Umbilical cord (tissue), 1 donor: ENCODE measurements at regions not wholly inside any gene's neighbourhood (a gene's known extent, or its start where the extent isn't known, plus 50 kb on each side); places are given as distances from the start of the nearest gene placed in this dataset.
"Not testable (repeated sequence)": the region's sequence is repeated elsewhere in the genome, so short reads cannot be mapped to it uniquely, and the experiment has no call there.

Source experiments
- DNase-seq: peaks from one replicate; pipeline ENCODE4 v3.0.0-alpha.2; 2015; ENCODE audit warnings: low spot score

DNA sequence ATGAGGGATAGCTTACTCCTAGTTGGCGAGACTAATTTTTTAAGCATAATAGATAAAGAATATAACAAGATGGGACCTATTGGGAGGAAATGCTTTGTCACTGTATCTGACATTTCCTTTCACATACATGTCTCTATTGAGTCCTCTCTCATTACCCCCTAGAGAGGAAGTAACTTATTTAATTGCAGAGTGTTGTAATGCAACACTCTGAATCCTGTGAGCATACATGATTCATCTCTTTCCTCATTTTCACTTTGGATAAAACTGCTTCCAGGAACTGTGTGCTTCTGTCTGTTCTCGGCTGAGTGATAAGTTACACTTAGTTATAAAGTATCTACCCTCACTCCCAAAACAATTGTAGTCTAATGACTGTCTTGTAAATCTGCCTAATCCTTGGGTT lies 266.1 kb upstream of the ANXA10 start:
- no peak for DNase-seq

DNA sequence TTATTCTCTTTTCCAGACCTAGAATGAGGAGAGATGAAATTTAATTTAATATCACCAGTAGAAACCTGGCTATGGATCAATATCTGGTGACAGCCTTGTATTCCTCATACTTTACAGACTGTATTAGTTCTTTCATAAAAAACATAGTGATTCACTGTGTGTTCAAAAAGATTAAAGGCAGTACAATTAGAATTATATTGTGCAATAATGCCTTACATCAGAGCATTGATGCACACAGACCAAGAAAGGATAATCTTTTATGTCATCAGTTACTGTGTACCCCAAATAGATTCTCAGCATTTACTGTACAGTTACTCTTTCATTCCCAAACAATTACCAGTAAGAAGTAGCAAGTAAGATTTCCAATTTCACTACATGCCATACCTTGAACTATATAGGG lies 260.5 kb upstream of the ANXA10 start:
- DNase-seq: no peak

DNA sequence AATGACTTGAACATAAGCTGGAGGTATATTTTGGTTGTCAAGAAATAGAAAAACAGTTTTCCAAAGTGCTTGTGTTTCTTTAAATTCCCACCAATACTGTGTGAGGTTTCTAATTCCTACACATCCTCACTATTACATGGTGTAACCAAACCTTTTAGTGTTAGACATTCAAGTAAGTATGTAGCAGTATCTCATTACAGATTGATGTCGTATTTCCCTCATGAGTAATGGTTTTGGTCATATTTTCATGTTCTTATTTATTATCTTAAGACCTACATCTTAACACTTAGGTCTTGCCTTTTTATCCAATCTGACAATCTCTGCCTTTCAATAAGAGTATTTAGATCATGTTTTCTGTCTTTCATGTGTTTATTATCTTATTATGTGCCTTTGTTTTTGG lies 253.7 kb upstream of the ANXA10 start:
- DNase-seq: no peak

DNA sequence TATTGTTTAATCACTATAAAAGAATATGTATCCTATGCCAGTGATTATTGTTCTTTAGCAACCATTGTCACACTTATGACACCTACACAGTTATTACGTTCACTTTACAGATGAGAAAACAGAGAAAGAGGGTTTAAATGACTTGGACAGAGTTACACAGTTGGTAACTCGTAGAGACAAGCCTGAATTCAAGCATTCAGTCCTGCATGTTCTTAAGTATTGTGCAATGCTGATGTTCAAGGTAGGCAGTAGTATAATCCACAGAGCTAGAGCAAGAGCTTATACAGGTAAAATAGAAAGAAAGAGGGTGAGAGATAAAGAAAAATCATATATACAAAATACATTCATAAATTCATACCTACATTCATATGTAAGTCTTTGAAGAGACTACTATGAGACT lies 249.8 kb upstream of the ANXA10 start:
- DNase-seq: no peak

DNA sequence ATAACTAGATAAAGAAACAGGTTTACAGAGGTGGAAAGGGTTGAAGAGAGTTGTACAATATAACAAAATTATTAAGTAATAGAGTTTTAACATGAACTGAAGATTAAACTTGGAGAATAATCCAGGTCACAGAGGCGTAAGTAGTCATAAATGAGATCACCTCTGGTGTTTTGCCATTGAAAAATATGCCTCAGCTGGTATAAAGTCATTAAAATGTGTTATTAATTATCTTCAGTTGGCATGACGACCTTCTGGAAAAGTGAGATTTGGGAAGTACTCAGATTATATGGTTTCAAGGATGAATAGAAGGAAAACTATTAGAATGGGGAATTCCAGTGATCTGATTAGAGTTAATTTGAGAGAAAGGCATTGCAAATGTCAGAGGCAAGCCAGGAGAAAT lies 237.5 kb upstream of the ANXA10 start:
- DNase-seq: no peak

DNA sequence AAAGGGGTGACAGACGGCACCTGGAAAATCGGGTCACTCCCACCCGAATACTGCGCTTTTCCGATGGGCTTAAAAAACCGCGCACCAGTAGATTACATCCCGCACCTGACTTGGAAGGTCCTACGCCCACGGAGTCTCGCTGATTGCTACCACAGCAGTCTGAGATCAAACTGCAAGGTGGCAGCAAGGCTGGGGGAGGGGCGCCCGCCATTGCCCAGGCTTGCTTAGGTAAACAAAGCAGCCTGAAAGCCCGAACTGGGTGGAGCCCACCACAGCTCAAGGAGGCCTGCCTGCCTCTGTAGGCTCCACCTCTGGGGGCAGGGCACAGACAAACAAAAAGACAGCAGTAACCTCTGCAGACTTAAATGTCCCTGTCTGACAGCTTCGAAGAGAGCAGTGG lies 234.2 kb upstream of the ANXA10 start:
- not testable (repeated sequence) for DNase-seq

DNA sequence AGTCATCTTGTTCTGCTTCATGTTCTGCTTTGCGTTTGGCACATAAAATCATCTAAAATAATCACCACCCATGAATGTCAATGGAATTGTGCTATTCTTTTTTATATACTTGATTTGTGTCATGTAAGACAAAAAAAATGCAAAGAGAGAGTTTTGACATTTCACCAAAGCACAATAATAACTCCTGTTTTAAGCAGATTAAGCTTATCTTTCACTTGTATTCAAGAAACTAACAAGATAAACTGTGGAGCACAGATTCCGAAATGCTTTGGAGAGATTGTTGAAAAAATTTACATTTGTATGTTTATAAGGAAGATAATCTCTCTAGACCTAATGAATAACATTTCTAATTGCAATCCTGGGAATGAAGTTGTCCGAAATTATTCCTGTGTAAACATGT lies 225.1 kb upstream of the ANXA10 start:
- no peak for DNase-seq

DNA sequence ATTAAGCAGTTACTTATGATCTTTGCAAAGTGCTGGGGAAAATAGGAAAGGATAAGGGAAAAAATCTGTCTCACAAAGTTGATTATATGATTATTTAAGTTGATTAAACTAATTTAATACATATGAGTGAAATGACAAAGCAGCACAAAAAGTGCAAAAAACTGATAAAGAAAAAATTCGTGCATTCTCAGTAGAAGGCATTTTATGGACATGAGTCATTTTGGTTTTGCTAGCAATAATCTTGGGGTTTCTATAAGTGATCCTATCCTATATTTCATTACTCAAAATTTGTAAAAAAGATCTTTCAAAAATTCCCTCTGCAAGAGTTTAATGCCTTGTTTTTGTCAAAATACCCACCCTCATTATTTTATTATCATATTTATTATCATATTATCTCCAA lies 224.2 kb upstream of the ANXA10 start:
- no peak for DNase-seq

DNA sequence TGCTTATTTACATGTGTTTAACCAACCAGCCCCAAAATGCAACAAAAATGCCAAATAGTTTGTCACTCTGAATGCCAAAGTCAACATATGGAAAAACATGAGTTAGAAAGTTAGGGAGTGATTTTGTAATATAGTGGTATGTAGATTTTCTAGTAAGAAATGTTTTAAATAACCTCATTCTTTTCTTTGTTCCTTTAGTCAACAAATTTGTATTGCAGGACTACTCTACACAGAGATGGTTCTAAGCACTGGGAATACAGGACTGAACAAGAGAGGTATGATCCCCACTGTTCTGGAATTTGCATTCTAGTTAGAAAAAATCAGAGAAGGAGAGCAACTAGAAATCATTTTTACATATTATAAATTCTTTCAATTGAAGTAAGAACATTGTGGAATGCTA lies 218.8 kb upstream of the ANXA10 start:
- no peak for DNase-seq

DNA sequence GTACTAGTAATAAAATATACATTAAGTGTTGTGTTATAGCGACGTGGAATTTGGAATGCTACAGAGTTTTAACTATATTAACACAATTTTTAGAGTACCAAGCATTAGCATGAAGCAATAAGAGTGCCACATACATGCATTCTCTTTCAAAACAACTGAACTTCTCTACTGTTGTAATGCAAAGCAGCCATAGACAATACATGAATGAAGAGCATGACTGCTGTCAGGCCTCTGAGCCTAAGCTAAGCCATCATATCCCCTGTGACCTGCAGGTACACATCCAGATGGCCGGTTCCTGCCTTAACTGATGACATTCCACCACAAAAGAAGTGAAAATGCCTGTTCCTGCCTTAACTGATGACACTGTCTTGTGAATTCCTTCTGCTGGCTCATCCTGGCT lies 216.2 kb upstream of the ANXA10 start:
- DNase-seq: not testable (repeated sequence)

DNA sequence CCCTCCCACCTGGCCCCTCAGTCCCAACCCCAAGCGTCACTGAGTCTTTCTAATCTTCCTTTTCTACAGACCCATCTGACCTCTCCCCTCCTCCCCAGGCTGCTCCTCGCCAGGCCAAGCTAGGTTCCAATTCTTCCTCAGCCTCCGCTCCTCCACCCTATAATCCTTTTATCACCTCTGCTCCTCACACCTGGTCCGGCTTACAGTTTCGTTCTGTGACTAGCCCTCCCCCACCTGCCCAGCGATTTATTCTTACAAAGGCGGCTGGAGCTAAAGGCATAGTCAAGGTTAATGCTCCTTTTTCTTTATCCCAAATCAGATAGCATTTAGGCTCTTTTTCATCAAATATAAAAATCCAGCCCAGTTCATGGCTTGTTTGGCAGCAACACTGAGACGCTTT lies 214.5 kb upstream of the ANXA10 start:
- DNase-seq: not testable (repeated sequence)

DNA sequence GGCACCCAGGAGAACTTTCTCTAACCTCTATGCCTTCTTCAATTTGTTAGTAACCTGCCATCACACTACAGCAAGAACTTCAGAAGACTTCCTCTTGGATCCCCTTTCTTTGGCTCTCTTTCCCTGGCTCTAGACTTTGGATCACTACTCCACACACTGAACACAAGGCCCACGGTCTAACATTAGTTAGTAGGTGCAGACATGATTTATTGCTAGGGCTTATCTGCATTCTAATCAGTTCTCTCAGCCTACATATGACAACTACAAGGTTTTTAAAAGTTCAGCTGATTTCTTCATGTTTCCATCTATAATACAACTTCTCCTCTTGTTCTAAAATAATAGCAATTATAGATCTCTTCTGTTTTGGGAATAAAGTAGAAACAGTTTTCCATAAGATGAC lies 209.1 kb upstream of the ANXA10 start:
- DNase-seq: peak; percentile 13

DNA sequence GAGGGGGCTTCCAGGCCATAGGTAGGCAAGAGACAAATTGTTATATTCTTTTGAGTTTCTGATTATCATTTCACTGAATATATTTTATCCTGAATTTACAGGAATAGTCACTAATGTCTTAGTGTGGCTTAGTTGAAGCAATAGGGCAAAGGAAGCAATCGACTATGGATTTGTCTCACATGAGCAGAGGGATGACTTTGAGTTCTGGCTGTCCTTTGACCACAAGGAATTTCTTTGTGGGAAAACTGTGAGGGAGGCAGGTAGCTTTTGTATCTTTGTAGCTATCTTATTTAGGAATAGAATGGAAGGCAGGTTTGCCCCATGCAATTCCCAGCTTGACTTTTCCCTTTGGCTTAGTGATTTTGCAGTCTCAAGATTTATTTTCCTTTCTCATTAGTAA lies 207.3 kb upstream of the ANXA10 start:
- DNase-seq: no peak

DNA sequence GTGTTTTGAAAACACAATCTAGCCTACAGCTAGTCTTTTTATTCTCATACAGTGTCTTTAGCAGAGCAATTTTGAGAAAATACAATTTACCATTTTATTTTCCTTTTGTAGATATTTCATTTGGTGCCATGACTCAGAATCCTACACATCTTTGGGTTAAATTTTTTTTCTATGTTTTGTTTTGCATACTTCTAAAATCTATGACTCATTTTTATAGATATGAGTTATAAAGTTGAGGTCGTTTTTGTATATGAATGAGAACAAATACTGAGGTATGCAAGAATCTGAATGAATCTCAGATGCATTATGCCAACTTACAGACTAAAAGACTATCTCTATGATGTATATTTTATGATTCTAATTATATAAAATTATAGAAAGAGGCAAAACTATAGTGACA lies 206.5 kb upstream of the ANXA10 start:
- no peak for DNase-seq

DNA sequence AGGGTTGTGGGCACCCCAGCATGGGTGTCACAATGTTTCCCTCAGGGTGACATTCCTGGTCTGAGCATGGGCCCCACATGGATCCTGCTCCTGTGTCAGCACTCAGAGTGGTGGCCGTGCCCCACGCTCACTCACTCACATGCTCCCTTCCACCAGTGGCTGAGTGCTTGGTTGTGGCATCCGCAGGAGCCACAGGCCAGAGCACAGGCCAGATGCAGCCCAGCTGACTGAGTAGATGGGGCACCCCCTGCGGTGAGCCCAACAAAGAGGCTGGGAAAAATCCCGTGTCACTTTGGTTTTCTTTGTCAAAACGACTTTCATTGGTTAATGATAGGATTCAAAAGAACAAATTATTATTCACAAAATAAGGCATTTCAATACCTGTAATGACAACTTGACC lies 204.6 kb upstream of the ANXA10 start:
- DNase-seq: no peak

DNA sequence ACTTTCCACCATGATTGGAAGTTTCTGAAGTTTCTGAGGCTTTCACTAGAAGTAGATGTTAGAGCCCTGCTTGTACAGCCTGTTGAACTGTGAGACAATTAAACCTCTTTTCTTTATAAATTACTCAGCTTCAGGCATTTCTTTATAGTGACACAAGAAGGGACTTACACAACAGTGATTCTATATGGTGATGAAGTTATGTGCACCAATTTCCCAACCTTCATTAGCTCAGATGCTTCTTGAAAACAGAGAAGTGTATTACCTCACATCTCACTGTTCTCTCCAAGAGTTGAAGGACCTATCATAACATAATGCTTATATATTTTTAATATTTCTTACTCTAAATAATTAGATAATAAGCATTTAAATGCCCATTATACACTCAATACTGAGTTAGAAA lies 202.1 kb upstream of the ANXA10 start:
- no peak for DNase-seq

DNA sequence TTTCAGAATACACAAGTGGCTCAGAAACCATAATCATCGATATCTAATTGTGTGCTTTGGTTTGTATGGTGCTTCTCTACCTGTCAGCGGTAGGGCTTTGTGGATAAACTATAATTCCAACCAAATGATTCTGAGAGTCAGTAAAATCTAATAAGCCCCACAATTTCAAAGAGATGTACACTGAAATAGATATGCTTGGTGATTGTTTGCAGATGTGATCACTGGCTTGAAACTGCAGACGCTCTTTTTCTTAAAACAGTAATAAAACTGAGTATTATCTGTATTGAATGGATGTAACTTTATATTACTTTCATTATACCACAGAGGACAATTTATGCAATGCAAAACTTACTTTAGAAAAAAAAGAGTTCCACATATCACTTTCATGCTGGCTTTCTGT lies 198.8 kb upstream of the ANXA10 start:
- peak; percentile 59 for DNase-seq

DNA sequence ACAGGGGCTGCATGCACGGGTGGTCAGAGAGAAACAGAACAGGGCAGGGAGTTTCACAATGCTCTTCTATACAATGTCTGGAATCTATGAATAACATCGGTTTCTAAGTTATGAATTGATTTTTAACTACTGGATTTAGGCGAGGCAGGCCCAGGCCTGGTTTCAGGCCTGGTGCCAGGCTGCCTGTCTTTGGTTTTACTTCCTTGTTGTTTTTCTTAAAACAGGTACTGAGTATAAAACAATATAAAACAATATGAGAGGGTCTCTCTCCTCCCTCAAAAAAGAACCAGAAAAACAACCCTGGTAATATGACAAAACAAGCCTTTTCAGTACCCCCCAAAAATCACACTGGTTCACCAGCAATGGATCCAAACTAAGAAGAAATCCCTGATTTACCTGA lies 196.1 kb upstream of the ANXA10 start:
- not testable (repeated sequence) for DNase-seq

DNA sequence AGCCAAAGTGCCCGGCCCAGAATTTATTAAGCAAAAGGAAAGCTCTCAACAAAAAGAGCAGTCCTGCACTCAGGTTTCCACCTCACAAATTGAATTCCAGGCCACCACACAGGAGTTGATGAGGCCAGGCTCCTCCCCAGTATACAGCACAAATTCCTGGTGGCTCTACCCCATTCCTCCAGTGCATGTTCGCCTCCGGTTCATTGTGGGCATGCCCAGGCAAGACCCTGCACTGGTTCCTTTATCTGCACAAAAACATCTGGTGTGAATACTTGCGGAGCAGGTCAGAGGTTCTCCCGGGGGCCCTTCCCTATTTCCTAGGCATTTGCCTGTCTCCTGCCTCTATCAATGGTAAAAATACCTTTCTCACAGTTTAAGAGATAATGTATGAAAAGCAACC lies 195.2 kb upstream of the ANXA10 start:
- DNase-seq: peak; percentile 21

DNA sequence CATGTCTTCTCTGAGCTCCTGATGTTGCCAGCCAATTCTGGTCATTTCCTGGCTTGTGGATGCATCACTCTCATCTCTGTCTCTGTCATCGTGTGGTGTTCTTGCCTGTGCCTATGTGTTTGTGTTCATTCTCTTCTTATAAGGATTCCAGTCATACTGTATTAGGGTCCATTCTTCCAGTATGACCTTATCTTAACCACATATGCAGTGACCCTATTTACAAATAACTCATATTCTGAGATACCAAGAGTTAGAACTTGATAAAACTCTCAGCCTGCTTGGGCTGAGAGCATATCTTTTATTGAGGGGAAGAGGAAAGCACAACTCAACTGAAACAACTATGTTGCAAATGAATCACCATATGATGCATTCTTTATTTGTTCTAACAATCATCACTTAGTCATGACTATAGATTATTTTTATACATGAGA lies 189.0 kb upstream of the ANXA10 start:
- no peak for DNase-seq

DNA sequence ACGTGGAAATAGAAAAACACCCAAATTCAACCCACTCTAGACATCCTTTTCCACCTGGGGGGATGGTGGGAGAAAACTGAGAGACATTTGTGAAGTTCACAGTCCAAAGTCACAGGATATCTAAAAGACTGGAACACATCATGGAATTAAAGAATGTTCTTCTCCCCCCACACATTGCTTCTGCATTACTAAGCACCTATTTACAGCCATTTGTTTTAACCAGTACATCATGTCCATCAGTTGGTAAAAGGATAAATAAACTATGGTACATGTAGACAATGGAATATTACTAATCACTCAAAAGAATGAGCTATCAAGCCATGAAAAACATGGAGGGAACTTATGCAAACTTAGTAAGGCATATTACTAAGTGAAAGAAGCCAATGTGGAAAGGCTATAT lies 185.5 kb upstream of the ANXA10 start:
- DNase-seq: no peak

DNA sequence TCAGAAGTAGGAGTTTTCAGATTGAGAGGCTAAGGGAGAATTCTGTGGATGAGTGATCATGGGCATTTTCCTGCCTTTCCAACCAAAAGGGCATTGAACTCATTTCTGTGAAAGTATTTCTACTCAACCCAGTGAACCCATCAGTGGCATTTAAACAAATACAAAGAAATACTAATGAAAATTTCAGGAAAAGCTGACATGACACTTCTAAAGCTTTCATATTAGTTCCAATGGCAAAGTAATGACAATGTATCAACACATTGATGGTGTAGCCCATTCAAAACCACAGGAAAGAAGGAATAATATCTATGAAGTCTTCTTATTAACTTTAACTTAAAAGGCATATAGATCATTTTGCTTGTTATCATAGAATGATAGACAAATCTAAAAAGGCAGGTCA lies 183.5 kb upstream of the ANXA10 start:
- DNase-seq: no peak

DNA sequence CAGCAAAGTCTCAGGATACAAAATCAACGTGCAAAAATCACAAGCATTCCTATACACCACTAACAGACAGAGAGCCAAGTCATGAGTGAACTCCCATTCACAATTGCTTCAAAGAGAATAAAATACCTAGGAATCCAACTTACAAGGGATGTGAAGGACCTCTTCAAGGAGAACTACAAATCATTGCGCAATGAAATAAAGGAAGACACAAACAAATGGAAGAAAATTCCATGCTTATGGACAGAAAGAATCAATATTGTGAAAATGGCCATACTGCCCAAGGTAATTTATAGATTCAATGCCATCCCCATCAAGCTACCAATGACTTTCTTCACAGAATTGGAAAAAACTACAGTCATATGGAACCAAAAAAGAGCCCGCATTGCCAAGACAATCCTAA lies 179.8 kb upstream of the ANXA10 start:
- DNase-seq: not testable (repeated sequence)

DNA sequence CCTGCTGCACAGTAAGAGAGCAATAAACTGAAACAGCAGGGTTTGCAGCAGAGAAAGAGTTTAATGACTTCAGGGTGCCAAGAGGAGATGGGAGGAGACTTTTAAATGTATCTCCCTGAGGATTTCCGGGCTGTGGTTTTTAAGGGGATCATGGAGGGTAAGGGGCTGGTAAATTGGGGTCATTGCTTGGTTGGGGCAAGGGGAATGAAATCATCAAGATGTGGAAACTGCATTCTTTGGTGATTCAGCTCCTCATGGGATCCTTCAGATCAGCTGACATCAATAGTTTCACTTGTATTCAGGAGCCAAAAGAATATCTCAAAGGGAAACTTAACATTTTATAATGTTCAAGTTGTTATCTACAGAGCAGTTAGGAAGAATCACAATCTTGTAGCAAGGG lies 174.3 kb upstream of the ANXA10 start:
- DNase-seq: no peak

DNA sequence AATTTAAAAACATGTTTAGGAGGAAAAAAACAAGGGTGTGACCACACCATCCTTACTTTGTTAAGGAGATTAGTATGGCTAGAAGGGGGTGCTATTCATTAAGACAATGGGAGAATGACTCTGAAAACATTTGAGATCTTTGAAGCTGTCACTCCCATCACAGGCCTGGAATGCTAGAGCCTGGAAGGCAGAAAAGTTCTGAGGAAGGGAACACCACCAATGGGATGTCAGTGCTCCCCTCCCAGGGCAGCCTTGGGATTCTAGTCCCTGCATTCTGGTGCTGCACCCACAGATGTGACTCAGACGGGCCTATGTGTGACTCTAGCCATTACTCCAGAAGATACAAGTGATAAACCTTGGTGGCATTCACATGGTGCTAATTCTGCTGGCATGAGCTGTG lies 162.2 kb upstream of the ANXA10 start:
- no peak for DNase-seq
